Iris pigment epithelial cell (primary cell): ENCODE measurements at regions not wholly inside any gene's neighbourhood (a gene's known extent, or its start where the extent isn't known, plus 50 kb on each side); places are given as distances from the start of the nearest gene placed in this dataset.

Experiments
- DNase-seq: peaks from one replicate; pipeline ENCODE4 v3.0.0-alpha.2; 2011; ENCODE audit warnings: low read depth

GRCh38 chr11:39294648-39295047 lies 2164.8 kb downstream of the LRRC4C start:
- no peak for DNase-seq

- no peak for DNase-seq
These were observed 2171.4 kb downstream of the LRRC4C start for GRCh38 chr11:39288011-39288410.

- no peak for DNase-seq
These were observed 2191.2 kb downstream of the LRRC4C start for GRCh38 chr11:39268176-39268690.

DNA sequence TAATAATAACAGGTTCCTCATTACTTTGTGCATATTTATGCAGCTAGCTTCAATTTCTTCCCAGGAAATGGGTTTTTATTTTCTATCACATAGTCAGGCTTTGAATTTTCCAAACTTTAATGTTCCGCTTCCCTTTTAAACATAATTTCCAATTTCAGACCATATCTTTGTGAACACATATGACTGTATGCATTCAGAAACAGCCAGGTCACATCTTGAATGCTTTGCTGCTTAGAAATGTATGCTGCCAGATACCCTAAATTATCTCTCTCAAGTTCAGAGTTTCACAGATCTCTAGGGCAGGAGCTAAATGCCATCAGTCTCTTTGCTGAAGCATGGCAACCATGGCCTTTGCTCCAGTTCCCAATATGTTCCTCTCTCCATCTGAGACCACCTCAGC lies 2203.8 kb downstream of the LRRC4C start:
- DNase-seq = no peak

GRCh38 chr11:39249566-39250365 lies 2209.7 kb downstream of the LRRC4C start:
- no peak for DNase-seq

DNA sequence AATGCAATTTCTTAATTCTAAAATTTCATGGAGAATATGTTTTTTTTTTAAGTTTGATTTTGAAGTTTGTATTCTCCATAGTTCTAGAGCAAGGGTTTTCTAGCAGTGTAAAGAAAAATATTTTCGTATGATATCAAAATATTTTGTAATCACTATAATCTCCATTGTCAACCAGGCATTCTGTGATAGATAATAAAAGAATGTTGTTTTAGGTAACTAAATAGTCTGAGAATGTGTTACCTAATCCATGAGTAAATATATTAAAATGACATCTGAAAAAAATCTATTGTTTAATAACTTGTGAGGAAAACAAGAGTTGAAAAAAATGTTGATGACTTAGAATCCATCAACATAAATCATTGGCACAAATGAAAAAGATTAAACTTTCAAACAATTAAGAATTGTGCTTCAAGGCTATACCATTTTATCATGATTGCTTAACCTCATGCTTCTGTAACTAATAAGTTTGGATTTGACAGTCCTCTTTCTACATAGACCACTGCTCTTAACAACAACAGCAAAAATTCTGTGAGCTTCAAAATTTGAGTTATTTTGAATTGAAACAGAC lies 2211.8 kb downstream of the LRRC4C start:
- no peak for DNase-seq

- no peak for DNase-seq
These were observed 2219.9 kb downstream of the LRRC4C start for GRCh38 chr11:39239553-39239952.

DNA sequence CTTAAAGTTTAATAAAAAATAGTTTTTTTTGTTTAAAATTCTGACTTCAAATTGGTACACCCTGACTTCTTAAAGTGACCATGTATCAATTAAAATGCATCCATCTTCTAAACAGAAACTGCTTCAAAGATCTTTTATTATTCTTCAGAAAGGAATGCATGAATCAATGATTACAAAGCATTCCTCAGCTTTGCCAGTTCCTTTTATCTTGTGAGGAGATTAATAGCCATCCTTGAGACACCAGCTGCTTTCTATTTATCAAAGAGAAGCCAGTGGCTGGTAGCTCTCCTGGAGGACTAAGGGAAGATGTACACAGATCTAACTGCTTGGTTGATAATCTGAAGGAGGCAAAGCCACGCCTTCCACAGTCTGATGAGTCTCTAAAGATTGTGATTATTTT lies 2222.5 kb downstream of the LRRC4C start:
- DNase-seq = no peak

GRCh38 chr11:39221550-39222138 lies 2237.8 kb downstream of the LRRC4C start:
- DNase-seq = no peak

DNA sequence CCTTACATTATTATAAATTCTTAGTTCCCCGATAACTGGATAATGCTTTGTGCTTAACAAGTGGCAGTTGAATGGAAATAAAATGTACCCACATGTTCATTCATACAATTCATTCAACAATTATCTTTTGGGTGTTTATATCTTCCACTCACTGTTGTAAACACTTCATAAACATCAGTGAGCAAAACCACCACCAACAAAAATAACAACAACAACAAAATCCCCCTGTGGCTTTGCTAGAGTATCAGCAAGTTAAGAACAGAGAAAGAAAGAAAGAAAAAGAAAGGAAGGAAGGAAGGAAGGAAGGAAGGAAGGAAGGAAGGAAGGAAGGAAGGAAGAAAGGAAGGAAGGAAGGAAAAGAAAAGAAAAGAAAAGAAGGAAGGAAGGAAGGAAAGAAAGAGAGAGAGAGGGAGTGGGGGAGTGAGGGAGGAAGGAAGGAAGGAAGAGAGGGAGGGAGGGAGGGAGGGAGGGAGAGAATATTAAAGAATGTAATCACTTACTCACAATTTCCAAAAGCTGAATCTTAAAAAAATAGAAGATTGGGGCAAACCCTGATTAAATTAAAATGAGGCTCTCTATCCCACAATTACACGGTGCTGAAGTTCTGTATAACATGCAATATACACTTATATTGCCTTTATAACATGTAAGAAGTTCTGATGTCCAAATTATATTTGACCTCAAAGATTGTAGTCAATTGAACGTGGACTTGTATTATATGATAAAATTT lies 2238.8 kb downstream of the LRRC4C start:
- DNase-seq = no peak

DNA sequence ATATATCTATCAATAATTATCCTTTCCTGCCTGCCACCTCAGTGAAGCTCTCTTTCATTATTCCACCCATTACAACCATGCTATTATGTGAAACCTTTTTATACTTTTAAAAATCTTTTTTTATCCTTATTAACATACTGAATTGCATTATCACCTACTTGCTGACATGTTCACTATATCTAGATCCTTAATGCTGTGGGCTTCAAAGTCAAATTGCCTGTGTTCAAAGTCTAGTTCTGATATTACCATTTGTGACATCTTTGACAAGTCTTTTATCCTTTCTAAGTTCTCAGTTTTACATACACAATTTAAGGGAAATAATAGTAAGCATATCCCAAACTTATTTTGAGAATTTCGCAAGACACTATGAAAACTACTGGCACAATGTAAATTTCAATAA lies 2239.4 kb downstream of the LRRC4C start:
- DNase-seq = no peak

DNA sequence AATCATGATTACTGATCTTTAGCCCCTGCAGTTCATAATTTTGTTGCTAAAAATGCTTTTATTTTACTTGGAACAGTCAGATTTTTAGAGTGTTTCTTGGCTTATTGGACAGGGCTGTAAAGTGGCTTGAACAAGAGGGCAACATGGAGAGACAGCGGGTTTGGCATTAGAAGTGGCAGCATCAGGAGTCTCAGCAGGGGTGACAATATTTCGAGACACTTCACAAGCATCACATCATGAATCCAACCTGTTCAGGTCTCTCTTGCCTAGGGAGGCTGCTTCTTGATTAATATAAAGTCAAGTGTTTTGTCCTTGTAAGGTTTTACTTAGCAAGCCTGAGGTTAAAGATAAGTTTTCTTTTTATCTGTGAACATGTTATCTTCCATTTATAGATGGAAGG lies 2249.5 kb downstream of the LRRC4C start:
- no peak for DNase-seq

GRCh38 chr11:39205236-39205995 lies 2254.0 kb downstream of the LRRC4C start:
- DNase-seq = no peak

- DNase-seq = no peak
These were observed 2266.8 kb downstream of the LRRC4C start for GRCh38 chr11:39192671-39193070.

DNA sequence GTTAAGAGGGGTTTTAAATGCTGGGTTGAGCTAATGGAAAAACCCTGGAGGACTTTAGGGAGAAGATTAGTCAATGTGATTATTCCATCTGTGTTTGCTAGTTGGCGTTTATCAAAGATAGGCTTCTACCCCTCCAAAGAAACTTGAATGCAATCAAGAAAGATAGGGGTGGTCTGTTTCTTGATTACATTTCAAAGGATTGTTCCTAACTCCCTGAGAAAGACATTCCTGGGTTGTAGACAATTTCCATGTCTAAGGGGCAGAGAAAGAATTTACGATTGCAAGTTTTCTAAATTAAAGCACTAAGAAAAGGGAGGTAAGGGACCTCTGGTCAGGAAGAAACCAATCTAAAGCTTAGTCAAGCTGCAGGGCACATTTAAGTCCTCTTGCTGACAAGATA lies 2268.7 kb downstream of the LRRC4C start:
- DNase-seq = no peak

GRCh38 chr11:39177678-39178077 lies 2281.8 kb downstream of the LRRC4C start:
- no peak for DNase-seq

GRCh38 chr11:39174965-39175364 lies 2284.5 kb downstream of the LRRC4C start:
- DNase-seq = no peak

DNA sequence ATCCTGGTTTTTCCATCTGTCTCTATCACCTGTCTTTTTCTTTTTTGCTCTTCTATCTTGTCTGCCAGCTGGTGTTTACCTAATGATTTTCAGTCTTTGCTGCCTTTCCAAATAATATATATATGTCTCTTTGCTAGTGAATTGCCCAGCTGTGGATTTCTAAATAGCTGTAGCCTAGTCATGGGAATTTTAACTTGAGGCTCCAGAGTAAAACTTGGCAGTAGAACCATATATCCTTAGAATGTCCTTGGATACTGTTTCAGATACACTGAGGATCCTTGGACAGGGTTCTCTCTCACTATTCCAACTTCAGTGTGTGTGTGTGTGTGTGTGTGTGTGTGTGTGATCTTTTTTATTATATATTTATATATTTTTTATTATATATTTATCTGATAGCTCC lies 2285.3 kb downstream of the LRRC4C start:
- no peak for DNase-seq

DNA sequence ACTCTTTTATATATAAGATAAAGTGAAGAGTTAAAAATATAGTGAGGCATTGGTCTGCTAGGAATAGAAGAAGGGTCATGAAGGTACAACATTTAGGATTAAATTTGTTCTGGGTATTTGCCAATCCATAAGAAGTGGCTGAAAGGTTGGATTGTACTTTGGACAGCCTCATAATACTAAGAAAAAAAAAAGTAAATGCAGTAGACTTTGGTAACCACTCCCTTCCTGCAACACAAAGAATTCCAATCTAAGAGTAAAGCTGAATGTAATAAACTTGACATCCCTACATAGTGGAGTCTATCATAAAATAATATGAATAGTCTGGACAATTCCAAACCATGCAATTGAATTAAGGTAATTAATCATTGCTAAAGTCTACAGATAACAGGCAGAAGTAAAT lies 2294.4 kb downstream of the LRRC4C start:
- no peak for DNase-seq

- DNase-seq = no peak
These were observed 2310.2 kb downstream of the LRRC4C start for GRCh38 chr11:39149214-39149613.

DNA sequence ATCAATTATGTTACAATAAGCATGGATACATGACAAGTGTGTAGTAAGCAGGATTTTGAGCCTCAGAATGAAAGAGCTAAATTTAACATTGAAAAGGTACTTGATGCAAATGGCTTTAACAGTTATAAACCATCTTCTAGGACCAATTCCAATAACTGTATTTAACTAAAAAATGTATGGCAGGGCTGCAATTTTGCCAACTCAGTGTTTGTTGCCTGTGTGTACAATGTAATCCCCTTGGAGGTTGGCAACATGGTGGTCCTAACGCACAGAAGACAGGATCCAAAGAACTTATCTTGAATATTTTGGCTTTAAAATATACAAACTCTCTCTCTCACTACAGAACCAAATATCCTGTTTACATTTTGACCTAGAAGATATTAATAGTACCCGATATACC lies 2314.1 kb downstream of the LRRC4C start:
- DNase-seq = no peak
